GM19043 (cell line): ENCODE measurements at regions not wholly inside any gene's neighbourhood (a gene's known extent, or its start where the extent isn't known, plus 50 kb on each side); places are given as distances from the start of the nearest gene placed in this dataset.
"Not testable (repeated sequence)": the region's sequence is repeated elsewhere in the genome, so short reads cannot be mapped to it uniquely, and the experiment has no call there.

Source experiments
- ATAC-seq: cut with Tn5 transposase; IDR thresholded peaks from one replicate; pipeline ENCODE4 v1.9.1; 2021; ENCODE audit warnings: low read depth; ENCODE audit not compliant: unreplicated experiment

DNA sequence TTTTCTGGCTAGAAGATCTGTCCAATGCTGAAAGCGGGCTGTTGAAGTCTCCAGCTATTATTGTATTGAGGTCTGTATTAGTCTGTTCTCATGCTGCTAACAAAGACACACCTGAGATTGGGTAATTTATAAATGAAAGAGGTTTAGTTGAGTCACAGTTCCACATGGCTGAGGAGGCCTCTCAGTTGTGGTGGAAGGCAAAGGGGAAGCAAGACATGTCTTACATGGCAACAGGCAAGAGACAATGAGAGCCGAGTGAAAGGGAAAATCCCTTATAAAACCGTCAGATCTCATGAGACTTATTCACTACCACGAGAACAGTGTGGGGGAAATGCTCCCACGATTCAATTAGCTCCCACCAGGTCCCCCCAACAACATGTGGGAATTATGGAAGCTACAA, 980.4 kb downstream of the SLITRK5 start:
- ATAC-seq = no peak

DNA sequence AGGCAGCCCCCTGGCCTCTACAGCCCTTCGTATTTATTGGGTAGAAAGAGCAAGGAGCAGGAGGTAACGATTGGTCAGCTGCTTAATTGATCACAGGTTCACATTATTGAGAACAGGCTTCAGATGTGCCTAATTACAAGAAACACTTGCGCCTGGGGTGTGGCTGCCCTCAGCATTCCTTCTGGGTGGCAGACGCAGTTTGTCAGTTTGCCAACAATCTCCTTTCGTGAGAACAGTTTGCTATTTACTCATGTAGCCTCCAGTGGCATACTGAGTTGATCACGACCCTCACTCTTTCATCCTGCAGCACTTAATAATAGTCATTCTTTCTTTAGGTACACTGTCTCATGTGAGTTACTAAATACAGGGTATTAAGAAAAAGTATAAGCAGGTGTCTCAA, 985.6 kb downstream of the SLITRK5 start:
- no peak for ATAC-seq

DNA sequence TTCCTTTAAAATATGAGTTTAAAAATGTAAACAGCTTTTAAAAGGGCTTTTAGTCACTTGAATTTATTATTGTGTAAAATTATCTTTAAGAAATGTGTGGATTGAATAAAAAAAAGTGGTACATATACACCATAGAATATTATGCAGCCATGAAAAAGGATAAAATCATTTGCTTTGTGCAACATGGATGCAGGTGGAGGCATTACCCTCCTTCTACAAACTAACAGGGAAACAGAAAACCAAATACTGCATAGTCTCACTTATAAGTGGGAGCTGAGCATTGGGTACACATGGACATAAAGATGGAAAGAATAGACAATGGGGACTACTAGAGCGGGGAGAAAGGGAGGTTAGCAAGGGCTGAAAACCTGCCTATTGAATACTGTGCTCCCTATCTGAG, 999.3 kb downstream of the SLITRK5 start:
- no peak for ATAC-seq

DNA sequence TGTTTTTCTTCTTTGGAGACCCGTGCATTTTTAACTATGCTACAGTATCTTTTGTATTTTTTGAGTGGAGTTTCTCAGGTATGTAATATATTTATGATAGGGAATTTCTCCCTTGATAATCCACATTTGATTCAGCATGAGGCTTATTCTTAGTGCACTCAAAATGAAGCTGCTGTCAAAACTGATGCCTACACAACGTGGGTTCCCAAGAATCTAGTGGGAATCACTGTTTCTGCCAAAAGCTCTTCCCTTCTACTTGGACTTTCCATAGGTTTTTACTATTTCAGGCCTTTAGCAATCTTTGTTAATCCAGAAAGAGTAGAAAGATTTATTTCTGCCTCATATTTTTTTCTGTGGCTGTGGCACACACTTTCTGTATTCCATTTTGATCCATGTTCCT, 1003.7 kb downstream of the SLITRK5 start:
- no peak for ATAC-seq

DNA sequence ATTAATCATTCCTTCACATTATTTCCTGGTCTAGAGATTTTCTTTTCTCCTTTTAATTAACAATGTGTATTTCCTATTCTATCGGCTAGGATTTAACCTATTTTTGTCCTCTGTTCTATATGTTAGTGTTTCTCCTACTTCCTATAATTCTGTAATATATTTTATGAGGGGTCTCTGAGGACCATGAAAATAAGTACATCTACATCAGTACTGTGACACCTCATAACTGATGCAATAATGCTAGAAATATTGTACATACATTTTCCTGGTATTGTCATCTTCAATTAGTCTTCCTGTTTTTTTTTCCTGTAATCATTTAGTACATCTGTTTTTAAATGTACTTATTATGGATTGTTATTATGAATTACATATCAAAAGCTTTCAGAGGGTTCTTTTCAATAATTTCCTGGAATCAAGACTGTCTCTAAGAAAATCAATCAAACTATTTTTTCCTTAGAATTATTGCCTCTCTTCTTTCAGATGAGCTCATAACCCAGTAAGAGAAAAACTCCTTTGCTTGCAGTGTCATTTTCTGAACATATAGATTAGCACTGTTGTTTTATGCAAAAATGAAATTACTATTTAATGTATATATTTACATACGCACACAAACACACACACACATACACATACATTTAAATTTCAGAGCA, 1004.3 kb downstream of the SLITRK5 start:
- no peak for ATAC-seq

DNA sequence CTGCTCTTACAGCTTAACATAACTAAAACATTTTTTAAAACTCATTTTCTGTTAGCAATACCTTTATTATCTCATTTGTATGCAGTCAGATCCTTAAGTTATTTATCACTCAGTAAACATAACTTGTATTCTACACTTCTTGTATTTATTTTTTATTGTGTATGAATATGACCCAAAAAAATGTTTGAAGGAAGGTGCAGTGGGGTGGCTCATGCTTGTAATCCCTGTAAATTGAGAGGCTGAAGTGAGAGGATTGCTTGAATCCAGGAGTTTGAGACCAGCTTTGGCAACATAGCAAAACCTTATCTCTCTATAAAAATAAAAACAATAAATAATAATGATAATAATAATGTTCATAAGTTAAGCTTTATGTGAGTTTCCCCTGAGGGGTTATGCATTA, 1004.8 kb downstream of the SLITRK5 start:
- ATAC-seq = no peak

DNA sequence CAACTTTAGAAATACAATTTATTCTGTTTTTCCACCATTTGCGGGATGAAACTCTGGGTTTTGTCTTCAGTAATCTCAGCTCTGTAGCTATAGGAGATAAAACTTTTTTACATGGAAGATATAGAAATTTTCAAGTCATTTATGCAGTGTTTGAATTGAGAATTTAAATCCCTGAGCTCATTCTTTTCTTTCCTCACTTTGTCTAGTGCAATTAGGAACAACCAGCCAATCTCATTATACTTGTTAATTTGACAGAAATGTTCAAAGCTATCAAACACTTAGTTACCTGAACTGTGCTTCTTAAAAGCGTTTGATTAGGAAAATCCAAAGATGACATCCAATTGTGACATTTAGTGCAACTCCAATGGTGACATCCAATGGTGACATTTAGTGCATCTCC, 1014.3 kb downstream of the SLITRK5 start:
- ATAC-seq = no peak

DNA sequence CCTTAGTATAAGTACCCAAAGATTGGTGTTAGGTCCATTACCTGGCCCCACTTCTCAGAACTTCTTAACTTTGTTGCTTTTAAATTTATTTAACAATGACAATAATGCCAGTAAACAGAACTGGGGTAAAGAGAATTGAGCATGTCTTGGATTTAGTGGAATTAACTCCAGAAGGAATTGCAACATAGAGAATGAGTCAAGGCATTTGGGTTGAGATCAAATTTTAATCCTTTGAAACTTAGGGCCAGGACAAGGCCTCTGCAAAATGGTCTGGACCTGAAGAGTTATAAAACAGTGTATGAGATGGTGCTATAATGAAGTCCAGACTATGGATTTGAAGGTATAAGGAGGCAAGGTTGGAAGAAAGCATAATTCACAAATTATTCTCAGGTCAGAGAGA, 1030.4 kb downstream of the SLITRK5 start:
- no peak for ATAC-seq

DNA sequence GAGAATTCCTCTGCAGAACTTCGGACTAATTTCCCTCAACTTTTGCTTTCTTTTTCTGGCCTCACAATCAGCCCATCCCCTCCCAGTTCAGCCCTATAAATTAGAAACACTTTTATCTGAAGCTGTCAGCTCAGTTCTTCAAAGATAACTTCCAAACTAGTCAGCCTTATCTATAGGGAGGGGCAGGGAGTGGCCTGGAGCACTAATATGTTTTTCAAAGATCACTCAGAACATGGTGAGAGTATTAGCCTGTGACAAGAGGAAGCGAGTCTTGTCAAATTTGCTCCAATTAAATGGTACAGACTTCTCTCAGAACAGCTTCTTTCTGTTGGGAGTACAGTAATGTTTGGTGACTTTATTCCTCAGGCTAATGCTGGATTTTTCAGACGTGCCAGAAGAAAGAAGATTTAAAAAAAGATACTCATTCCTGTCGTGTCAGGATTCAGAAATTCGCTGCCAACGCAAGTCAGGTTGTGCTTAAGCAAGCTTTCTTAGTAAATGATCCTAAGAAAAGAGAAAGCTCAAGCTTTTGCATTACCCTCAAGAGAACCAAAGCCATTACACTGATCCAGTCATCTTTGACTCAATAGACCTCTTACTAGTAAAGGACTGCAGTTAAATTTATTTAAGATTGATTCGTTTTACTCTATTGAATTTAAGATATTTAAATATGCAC, 1033.6 kb downstream of the SLITRK5 start:
- no peak for ATAC-seq

DNA sequence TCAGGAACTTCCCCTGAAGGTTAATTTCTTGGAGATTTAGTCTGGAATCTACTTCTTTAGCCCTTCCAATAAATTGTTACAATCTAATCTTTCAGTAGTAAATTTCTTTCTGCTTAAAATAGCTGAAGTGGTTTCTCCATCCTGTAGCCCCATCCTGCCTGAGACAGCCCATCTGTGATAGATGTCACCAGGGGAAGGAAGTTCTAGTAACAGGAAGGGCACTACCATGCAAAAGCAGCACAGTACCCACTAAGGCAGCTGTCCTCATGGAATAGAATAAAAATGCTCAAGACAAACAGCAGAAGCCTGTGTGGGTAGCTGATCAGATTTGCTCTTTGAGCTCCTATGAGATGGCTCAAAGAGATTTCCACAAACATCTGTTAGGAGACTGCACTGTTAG, 1036.5 kb downstream of the SLITRK5 start:
- no peak for ATAC-seq

DNA sequence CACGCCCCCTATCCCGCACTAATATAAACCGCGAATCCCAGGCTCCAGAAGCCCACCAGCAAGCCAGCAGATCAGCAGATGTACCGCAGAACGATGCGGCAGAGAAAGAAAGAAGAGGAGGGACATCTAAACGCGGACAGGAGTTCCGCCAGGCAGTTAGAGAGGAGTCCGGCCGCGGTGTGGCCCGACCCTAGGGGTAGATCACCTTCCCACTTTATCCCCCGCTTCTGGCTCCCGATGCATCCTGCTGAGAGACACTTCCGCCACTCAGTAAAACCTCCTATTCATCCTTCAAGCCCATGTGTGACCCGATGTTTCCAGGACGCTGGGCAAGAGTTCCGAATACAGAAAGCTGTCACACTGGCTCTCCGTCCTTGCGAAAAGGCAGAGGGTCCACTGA, 1046.8 kb downstream of the SLITRK5 start:
- ATAC-seq = no peak

DNA sequence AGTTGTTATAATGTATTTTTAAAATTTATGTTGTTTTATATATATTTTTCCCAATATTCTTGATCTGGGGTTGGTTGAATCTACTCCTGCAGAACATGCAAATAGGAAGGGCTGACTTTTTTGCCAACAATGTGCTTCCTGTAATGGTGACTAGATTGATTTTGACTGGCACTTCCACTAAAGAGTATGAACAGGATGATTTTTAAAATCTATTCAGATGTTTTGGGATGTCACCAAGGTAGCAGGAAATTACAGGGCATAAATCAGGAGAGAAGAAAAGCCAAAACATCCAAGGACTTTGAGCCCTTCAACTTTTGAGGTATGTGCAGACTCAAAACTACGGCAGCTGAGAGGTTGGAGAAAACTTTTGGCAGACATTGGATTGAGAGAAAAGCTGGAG, 1047.6 kb downstream of the SLITRK5 start:
- ATAC-seq = no peak

DNA sequence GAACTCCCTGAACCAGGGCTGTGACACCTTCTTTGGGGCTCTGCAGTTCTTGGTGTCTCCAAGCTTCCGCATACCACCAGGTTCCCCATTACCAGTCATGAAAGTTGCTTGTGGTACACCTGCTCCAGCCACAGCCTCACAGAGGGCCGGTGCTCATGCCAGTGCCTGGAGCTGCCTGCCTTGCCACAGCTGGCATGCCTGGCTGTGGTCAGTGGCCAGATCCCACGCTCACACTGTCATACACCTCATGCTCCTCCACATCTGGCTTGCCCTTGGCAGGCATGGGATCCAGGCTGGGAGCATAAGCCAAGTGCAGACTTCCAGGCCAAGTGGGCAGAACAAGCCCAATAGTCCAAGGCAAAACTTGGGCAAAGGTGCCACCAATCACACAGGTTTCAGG, 1054.9 kb downstream of the SLITRK5 start:
- ATAC-seq = no peak

DNA sequence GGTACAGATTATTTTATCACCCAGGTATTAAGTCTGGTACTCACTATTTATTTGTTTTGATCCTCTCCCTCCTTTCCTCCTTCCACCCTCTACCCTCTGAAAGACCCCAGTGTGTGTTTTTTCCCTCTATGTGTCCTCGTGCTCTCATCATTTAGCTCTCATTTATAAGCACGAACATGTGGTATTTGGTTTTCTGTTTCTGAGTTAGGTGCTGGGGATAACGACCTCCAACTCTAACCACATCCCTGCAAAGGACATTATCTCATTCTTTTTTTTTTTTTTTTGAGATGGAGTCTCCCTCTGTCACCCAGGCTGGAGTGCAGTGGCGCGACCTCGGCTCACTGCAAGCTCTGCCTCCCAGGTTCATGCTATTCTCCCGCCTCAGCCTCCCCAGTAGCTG, 1056.1 kb downstream of the SLITRK5 start:
- not testable (repeated sequence) for ATAC-seq

DNA sequence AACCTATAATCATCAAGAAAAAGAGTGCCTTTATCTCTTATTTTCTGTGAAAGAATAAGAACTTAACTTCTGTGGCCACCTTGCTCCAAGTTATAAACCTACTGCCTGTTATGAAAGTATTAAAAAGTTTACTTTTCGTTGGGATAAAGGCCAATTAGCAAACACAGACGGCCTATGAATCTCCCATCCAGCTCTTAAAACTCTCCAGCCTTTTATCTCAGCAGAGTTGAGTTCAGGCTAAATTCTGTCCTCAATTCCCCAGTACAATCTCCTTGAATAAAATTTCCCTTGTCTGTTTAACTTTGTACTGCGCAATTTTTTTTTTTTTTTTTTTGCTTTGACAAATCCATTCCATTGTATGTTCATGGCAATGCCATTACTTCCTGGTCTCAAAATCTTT, 1058.4 kb downstream of the SLITRK5 start:
- ATAC-seq = no peak

DNA sequence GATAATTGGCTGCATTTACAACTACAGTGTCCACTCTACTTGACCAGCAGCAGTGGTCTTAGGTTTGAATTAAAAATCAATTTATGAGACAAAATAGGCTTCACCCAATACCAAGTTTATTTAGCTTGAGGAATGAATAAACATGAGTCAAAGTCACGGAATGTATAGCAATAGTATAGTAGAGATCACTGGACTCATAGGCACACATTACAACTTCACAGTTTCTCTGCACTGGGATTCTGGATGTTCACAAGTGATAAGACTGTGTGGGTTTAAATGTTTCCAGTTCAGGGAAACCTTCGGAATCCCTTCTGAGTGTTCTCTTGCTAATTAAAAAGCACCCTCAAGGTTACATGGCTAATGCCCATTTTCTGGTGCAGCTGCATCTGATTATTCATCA, 1064.9 kb downstream of the SLITRK5 start:
- ATAC-seq = no peak

DNA sequence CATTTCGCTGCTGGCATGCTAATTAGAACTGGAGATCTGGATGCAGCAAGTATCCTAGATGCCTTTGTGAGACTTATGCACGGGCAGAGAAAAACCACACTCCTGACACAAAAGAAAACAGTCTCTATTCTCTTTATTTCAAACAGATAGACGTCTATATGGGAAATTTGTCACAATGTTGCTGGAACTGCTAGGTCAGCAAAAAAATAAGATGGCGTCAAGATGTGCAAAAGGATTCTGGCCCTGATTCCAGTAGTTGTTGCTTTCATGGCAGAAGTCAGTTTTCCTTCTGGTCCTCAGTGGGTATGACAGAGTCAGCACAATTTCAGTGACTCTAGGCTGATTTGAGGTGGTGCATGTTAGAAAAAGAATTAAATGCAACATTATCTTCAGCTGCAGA, 1068.0 kb downstream of the SLITRK5 start:
- ATAC-seq = no peak

DNA sequence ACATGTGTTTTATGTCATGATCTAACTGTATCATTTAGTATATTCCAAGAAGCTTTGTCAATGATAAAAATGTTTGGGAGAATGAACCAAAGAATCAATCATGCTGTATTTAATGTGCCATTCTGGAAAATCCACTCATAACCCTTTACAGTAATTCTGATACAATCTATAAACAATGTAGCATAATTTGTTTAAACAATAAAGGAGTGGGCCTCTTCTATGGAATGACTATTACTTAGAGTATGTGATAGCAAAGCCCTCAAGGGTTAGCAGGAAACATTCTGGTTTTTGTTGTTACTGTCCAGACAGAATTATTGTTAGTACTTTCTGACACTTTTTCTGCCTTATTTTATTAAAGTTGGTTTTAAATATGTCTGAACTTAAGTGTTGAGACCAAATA, 1073.1 kb downstream of the SLITRK5 start:
- ATAC-seq = no peak

DNA sequence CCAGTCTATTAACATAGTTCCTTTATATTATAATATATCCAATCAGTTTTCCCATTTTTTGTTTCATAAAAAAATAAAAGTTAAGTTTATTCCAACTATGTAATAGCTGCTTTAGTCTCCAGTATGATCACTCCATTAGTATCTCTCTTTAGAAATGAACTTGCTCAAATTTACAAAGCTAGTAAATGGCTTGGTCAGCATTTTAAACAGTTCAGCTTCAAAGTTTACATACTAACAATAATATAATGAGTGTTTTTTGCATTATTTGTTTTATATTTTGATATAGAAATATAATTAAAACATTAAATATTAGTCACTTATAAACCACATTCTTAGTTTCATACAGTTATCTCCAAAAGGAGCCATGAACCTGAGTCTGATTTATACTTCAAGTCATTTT, 1073.8 kb downstream of the SLITRK5 start:
- ATAC-seq = no peak

DNA sequence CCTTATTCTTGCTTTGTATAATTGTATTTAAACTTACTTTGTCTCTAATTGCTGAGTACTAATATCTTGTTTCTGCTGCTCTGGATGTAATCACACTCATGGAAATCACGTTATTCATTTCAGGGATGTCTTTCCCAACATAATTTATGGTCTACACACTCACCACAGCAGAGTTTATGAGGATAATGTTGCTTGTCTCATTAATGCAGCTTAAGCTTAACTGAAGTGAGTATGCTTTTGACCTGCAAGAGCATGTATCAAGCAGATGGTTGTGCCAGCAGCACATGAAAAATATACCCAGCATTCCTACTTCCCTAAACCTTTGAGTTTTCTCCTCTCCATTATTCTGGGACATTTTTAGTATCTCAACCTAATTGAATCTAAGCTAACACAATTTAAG, 1080.9 kb downstream of the SLITRK5 start:
- ATAC-seq = no peak

DNA sequence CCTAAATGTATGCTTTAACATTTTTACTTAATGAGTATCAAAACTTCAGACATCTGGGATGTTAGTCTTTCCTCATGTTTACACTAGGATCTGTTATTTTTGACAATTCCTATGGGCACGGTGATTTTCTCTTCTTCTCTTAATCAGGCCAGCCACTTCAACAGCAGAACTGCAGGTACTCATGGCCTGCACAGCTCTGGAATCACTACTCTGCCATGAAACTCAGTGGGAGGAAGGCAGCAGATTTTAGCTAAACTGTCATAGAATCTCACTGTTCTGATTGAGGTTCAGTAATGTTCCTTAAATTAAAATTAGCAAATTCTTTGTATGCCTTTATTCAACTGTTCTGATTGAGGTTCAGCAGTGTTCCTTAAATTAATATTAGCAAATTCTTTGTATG, 1083.0 kb downstream of the SLITRK5 start:
- ATAC-seq = no peak

DNA sequence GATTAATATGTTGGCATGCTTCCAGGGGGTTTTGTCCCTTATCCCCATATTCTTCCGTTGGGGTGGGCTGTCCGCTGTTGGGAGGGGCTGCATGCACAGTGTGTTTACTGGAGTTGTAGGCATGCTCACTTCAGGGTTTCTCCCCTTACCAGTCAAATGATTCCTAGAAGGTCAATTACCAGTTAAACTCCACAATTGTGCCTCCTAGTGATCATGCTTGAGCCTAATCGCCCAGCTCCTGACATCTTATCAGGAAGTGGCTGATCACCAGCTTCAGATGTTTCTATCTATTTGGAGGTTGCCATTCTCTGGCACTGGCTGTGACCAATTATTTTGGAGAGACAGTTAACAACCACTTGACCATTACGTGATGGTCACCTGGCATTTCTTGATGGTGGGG, 1090.0 kb downstream of the SLITRK5 start:
- no peak for ATAC-seq

DNA sequence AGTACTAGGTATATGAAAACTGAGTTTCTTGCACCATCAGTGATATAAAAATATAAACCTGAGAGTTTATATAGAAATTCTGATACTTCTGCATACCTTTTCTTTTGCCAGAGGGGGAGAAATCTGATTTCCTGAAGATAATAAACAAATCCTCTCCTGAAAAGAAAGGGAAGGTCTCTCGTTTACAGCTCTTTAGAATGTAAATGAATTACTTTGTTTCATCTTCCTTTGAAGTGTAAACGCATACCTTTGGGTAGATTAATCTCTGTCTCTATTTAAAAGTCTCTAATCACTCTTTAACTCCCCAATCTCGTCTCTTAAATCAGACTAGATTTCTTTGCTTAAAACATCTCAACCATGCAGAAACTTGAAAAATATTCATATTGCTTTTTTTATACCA, 1092.9 kb downstream of the SLITRK5 start:
- ATAC-seq = no peak
